ENCODE measurements at regions not wholly inside any gene's neighbourhood (a gene's known extent, or its start where the extent isn't known, plus 50 kb on each side); places are given as distances from the start of the nearest gene placed in this dataset.
A peak's percentile ranks its signal among the peaks of the same experiment; 100 is the strongest.

DNA sequence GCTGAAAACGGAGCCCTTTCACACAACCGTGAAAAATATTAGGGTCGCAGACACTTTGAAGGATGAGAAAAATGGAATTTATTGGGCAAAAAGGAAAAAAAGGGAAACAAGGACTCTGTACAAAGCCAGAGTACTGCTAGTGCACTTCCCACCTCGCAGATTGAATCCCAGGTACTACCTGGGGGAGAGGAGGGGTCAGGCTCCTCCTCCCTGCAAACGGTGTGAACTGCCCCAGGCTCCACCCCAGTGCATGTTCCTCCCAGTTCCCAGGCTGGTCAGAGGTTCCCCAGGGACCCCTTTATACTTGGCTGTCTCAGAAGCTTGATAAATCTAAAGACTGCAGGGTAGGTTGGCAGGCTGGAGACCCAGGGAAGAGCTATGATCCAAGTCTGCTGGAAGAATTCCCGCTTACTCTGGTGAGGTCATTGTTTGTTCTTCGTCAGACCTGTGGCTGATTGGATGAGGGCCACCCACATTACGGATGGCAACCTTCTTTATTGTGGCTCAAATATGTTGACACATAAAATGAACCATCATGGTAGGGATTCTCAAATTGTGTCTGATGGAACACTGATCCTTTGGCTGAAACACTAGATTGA lies 290.4 kb upstream of the POU3F3 start:
- no peak for DNase-seq

DNA sequence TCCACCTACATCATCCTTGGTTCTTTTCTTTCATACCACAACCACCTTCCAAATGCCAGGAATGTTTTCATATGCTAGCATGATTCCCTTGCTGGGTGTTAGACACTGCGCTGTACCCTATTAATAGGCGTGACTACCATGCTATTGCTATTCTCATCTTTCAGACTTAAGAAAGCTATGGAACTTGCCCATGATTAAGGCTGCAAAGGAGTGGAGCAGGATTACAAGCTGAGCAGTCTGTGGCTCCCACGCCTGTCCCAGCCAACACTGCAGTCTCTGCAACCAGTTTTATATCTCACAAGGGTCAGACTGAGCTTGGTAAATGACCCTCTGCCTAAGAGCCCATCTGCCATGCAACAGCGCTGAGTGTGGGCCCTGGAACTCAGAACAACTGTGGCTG lies 285.7 kb upstream of the POU3F3 start:
- no peak for DNase-seq

DNA sequence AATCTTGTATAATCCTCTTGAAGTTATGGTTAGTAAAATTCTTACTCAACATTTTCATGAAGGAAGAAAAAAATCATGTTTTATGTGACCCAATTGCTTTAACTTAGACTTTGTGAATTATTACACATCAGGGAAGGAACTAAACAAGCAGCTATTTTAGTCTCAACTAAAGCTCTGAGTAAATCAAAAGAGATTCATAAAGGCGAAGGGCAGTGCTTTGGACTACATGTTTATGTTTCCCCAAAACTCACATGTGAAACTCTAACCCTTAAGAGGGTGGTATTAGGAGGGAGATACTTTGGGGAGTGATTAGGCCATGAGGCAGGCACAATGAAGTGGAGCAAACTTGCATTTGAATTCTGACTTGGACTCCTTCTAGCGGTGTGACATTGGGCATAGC lies 283.7 kb upstream of the POU3F3 start:
- no peak for DNase-seq

DNA sequence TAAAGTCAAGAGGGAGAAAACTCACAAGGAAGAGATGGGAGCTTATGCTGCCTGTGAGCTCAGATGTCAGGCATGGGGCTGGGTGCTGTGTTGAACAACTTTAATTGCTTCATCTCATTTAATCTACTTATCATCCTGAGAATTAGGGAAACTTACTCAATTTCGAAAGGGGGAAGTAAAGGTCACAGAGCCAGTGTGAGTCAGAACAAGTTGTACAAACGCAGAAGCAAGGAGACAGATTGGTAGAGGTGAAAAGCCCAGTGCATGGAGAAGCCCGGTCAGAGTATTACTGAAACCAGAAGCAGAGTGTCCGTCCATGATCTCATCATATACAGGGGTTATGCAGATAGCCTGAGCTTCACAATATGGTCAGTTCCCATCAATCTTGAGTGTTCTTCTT lies 281.1 kb upstream of the POU3F3 start:
- DNase-seq = peak; percentile 3 to 53

DNA sequence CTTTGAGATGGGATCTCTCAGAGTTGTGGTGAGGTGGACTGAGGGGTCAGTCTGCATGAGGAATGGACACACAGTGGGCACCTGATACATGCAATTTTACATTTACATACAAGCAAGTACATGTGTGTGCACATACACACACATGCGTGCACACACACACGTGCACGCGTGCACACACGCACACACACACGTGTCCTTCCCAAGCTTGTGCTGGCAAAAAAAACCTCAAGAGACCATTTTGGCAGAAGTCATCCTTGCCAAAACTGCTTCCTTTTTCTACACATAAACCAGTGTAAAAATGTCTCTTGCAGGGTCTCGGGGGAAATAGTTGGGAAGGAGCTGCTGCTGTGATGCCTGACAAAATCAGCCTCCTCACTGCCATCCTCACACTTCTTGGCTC lies 279.5 kb upstream of the POU3F3 start:
- DNase-seq = no peak

DNA sequence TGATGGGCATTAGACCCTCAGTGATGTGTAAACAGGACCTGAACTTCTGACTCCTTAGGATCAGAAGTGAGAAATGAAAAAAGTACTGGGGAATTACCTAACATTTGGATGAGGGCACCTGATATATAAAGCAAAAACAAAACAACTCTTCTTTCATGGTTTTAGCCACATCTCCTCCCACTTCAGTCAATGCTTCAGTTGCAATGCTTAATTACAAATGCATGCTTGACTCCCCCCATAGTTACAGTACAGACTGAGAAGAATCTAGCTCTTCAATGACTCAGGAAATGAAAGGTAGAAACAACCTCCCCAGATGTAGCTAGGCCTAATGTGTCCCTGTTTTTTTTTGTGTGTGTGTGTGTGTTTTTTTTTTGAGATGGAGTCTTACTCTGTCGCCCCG lies 276.8 kb upstream of the POU3F3 start:
- DNase-seq = no peak

DNA sequence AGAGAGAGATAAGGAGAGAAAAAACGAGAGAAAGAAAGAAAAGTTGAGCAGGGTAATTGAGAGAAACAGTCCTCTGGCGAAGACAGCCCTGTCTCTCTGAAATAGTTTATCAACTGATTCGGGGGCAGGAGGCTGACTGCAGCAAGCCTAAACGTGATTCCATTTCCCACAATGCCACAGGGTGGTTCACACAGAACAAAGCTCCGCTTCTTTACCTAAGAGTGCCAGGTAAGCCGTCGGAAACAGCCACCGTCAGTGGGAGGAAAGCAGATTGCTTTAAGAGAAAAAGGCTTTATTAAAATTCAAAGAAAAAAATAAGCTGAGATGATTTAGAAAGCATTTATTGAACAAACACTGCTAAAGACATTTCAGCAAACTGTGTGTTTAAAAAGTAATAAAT lies 271.4 kb upstream of the POU3F3 start:
- no peak for DNase-seq

DNA sequence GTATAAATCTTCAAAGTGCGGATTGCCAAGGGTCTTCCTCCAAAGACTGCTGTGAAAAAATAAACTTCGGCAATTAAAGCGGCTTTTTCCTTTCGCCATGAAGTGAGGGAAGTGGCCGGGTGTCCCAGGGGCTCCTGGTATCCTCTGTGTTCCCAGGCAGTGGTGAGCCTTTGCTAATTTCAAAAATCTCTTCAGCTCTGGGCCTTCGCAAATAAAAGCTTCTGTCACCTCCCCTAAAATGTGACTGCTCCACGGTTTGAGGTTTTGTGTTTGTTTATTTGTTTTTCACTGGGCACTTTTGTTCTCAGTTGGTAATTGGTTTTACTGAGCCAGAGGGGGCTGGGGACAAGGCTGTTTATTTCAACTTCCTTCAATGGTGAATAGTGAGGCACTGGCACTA lies 270.1 kb upstream of the POU3F3 start:
- DNase-seq = no peak

DNA sequence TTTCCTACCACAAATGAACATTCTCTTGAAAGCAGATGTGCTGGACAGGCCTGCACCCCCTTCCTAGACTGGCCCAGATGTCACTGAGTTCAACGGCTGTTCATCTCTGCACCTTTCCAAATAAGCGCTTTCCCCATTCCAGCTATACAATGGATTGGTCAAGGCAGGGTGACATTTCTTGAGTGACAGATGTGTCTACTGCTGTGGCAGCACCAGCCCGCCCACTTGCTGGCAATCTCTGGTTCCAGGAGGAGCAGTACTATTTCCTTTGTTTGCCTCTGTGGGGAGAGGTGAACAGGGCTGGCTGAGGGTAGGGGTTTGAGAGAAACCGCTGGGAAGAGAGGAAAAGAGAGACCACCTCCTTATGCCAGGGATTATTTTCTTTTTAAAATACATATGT lies 269.5 kb upstream of the POU3F3 start:
- no peak for DNase-seq

DNA sequence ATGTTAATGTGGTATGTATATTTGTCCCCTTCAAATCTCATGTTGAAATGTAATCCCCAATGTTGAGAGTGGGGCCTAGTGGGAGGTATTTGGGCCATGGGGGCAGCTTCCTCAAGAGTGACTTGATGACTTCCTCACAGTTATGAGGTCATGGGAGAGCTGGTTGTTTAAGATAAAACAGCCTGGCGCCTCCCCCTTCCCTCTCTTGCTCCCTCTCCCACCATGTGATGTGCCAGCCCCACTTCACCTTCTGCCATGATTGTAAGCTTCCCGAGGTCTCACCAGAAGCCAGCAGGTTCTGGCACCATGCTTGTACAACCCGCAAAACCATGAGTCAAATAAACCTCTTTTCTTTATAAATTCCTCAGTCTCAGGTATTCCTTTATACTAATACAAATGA lies 258.3 kb upstream of the POU3F3 start:
- DNase-seq = no peak

DNA sequence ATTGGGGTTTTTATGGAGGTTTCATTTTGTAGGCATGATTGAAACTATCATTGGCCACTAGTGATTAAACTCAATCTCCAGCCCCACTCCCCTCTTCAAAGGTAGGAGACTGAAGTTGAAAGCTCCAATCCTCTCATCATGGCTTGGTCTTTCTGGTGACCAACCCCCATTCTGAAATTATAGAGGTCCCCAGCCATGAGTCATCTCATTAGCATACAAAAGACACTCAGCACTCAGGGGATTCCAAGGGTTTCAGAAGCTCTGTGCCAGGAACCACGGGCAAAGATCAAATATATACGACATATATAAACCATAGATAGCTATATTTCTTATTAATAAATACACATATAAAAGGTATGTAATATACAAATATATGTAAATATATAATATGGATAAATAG lies 256.0 kb upstream of the POU3F3 start:
- DNase-seq = no peak

DNA sequence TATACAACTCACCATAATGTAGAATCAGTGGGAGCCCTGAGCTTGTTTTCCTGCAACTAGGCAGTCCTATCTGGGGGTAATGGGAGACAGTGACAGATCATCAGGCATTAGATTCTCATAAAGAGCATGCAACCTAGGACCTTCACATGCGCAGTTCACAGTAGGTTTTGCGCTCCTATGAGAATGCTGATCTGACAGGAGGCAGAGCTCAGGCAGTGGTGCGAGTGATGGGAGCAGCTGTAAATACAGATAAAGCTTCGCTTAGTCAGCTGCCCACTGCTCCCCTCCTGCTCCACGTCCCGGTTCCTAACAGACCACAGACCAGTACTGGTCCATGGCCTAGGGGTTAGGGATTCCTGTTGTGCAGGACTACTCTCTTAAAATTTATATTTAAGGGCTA lies 255.3 kb upstream of the POU3F3 start:
- no peak for DNase-seq

DNA sequence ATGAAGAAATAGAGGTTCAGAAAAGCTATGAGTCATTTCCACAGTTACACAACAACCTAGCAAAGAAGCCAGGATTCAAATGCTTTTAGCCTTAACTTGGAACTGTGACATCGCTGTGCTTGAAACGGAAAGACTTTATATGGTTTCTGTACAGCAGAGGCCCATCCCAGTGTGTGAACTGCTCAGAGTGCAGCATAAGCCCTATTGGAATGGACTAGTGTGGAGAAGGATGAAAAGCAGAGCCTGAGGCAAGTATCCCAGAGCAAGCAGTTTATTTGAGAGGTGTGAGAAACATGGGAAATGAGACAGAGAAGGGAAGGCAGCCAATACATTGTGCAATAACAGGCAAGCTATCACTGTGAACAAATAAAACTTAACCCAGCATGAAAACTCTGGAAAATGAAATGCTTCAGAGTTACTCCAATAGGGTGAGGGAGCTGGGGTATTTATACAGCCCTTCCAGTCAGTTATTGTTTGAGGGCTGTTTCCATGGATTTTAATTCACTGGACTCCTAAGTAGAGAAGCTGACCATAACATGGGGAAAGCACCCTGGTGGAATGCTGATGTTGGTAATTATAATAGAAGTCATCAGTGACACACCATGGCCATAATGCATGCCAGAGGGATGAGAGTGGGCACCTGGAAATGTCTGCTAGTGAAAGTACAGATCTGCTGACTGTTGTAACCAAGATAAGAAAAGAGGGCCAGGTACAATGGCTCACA lies 254.0 kb upstream of the POU3F3 start:
- no peak for DNase-seq

DNA sequence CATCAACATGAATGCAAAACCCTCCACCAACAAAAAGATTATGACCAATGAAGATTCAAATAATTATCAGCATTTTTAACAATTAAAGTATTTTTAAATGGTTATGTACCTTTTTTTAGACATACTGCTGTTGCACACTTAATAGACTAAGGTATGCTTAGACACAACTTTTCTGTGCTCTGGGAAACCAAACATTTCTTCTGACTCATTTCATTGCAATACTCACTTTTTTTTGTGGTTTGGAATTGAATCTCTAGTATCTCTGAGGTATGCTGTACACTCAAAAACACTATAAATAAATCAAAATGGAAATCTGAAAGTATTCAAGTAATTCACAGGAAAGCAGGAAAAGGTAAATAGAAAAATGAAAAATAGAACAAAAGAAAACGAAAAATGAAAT lies 247.9 kb upstream of the POU3F3 start:
- DNase-seq = no peak

DNA sequence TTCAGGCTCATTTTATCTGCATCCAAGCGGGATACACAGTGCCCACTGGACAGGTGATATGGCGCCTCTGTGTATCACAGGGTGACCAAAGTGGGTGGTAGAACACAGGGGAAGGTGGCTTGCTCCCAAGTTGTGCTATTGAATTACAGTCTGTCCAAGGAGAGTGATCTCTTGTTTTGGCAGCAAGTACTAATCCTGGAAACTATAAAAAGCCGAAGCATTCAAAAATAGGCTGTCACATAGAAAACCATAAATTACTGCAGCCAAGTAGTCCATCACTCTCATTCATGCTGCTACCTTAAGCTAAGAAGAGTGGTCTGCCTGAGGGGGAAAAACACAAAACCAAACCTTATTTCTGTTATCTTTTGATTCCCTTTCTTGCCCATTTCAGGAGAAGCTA lies 237.1 kb upstream of the POU3F3 start:
- DNase-seq = no peak

DNA sequence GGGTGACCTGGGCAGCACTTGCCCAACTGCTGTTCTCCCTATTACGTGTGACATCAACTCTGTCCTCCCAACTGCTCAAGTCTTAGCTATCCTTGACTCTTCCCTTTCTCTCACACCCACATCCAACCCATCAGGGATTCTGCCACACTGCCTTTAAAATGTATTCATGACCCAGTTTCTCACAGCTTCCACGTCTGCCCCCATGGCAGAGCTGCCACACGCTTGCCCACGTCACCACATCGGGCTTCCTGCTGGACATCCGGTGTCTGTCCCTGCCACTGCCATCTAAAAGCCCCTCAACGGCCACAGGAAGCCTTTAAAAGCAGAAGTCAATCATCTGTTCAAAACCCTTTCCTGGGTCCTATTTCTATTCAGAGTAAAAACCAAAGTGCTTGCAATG lies 233.1 kb upstream of the POU3F3 start:
- DNase-seq = peak in 1 of 2 donors; percentile 13

DNA sequence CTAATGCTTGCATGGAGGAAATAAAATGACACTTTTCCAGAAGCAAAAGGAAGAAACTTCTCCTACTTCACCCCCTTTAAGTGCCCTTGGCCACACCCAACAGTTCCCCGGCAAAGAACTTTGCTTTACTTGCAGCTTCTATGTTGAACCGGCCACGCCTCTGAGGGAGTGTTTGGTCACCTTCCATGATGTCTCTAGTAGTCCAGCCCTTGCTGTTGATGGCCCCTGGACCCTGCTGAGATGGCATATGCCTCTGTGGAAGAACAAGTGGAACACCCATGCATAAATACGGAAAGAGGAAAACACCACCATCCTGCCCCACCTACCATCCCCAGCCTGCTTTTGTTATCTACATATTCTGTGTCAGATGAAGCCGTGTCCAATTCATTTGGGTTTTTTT lies 218.3 kb upstream of the POU3F3 start:
- DNase-seq = no peak

DNA sequence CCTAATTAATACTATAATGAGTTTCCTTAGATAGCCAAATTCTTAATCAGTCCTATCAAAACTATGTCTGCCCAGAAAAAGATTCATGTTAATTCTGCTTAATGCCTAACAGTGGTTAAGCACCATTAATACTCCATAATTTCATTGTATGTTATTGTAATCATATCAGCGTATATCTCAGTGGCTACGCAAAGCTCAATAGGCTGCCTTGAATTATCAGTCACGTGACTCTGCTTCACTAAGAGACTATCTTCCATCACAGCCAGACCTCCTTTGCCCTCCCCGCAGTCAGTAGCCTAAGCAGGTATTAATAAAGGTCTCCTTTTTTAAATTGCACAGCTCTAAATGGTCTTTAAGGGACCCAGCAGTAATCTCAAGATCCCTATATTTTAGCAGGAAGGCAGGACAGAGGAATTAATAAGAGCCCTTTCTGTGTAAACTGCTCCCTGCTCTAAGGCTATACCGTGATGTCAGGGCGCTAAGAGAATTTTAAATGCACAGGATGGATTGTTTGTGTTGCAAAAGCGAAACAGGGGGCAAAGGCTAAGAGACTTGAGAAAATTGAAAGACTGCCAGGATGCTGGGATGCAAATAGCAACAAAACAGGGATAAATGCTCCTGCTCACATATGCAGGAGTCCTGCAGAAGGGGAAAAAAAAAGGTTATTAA lies 215.6 kb upstream of the POU3F3 start:
- DNase-seq = no peak

DNA sequence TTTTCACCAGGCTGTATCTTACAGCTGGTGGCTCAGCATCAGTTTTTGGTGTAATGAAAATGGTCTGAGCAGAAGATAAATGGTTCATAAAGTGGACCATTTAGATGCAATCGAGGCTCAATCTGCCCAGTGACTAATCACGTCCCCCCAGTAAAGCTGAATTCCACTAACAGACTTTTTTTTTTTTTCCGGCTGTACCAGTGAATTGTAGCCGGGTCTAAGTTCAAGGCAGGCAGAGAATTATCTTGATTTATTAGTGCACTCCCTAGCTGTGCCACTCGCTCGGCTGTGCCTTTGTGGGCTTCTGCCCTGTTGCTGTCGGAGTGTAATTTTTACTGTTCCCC lies 215.1 kb upstream of the POU3F3 start:
- no peak for DNase-seq

DNA sequence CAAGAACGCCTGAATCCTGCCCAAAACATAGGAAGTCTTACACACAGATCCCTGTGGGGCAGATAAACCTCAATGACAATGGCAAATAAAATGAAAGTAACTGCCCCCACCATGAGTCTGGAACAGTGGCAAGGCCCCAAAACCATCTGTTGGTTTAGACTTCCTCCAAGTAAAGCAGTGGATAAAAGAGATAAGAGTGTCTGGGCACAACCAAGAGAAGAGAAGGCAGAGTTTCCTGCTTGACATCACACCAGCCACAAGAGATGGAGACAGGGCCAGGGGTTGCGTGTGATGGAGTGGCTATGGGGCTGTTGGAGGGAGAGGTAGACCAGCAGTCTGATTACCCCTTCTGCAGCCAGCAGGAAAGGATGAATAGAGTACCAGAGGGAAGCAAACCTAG lies 212.1 kb upstream of the POU3F3 start:
- DNase-seq = no peak

DNA sequence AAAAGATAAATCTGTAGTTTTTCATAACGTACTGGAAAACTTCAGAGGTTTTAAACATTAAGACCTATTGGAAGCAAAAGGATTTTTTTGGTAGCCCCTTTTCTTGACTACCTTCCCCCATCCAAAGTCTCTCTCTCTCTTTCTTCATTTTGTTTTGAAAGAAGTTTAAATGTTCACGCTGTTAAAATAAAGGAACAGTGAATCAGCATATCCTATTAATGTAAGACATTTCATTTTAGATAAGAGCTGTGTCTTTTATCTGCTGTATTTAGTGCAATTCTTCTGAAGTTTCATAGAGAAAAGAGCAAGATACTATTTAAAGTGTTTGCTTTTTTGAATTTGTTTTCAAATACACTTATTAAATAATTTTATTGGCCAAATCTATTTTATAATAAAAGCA lies 205.5 kb upstream of the POU3F3 start:
- no peak for DNase-seq

DNA sequence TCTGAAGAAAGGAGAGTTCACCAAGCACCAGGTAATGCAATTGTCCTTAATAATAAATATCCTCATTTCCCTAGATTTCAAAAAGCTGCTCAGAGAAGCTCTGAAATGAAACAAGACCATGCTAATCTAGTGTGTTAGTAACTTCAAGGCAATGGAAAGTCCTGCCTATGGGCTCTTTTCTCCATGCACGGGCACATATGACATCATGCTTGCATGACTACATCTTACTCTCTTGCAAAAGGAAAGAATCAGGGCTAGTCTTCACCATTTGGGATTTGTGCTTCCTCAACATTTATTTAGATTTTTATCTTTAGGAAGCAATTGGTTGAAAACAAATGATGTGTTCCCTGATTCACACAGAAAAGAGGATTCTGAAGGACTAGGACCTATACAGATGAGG lies 204.0 kb upstream of the POU3F3 start:
- no peak for DNase-seq

DNA sequence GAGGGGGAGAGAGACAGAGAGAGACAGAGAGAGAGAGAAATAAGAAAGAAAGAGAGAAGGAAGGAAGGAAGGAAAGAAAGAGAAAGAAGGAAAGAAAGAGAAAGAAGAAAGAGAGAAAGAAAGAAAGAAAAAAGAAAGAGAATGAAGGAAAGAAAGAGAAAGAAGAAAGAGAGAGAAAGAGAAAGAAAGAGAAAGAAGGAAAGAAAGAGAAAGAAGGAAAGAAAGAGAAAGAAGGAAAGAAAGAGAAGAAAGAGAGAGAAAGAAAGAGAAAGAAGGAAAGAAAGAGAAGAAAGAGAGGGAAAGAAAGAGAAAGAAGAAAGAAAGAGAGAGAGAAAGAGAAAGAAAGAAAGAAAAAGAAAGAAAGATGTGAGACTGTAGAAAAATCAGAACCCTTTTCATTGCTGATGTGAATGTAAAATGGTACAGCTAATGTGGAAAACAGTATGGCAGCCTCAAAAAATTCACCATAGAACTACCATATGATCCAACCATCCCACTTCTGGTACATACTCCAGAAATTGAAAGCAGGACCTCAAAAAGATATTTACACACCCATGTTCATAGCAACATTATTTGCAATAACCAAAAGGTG lies 203.4 kb upstream of the POU3F3 start:
- DNase-seq = no peak

DNA sequence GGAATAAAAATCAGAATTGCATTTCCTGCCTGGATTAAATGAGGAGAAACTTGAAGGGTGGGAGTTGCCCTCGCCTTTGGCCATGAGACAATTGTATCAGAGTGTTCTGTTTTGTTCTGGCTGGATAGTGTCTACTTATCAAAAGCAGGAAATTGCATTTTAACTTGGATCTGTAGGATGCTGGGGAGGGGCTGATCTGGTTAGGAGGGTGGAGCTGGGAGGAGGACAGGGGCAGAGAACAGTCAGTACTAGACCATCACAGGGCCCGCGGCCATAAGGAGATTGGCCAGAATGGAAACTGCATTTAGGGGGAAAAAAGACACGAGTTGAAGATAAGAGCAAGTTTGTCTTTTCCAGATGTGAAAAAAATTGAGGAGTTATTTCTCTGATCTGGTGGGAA lies 199.1 kb upstream of the POU3F3 start:
- no peak for DNase-seq

Measured in CD4-positive, alpha-beta T cell treated with Interleukin-4 for 1 hour (primary cell).